H9 (cell line): ENCODE measurements at regions not wholly inside any gene's neighbourhood (a gene's known extent, or its start where the extent isn't known, plus 50 kb on each side); places are given as distances from the start of the nearest gene placed in this dataset.

Source experiments
- DNase-seq: peaks from one replicate; pipeline ENCODE4 v3.0.0-alpha.2; 2017
- H2AFZ ChIP-seq: one replicate; pipeline ENCODE4 v1.6.1; 2013; ENCODE audit warnings: mild to moderate bottlenecking, low read length, control low read depth, moderate library complexity
- H2AK5ac ChIP-seq: 2 replicates; pipeline ENCODE4 v1.6.1; 2013; ENCODE audit warnings: low read length, control low read depth, mixed read lengths; ENCODE audit not compliant: insufficient read length
- H2BK120ac ChIP-seq: one replicate; pipeline ENCODE4 v1.6.1; 2013; ENCODE audit warnings: low read depth, mild to moderate bottlenecking, low read length, control low read depth, inconsistent platforms; ENCODE audit not compliant: poor library complexity, severe bottlenecking
- H2BK12ac ChIP-seq: 2 replicates; pipeline ENCODE4 v1.6.1; 2013; ENCODE audit warnings: low read length, control low read depth, mixed read lengths, low read depth; ENCODE audit not compliant: insufficient read length
- H2BK15ac ChIP-seq: 2 replicates; pipeline ENCODE4 v1.6.1; 2013; ENCODE audit warnings: low read depth, low read length, control low read depth
- H2BK20ac ChIP-seq: one replicate; pipeline ENCODE4 v1.6.1; 2013; ENCODE audit warnings: low read depth, mild to moderate bottlenecking, low read length, control low read depth, inconsistent platforms; ENCODE audit not compliant: poor library complexity, severe bottlenecking
- H2BK5ac ChIP-seq: 2 replicates; pipeline ENCODE4 v1.6.1; 2013; ENCODE audit warnings: low read length, control low read depth, mixed read lengths; ENCODE audit not compliant: insufficient read length
- H3K14ac ChIP-seq: 2 replicates; pipeline ENCODE4 v1.6.1; 2013; ENCODE audit warnings: low read length, control low read depth; ENCODE audit not compliant: insufficient read depth
- H3K18ac ChIP-seq: 2 replicates; pipeline ENCODE4 v1.6.1; 2013; ENCODE audit warnings: low read depth, mild to moderate bottlenecking, mixed read lengths, low read length, control low read depth; ENCODE audit not compliant: insufficient read length
- H3K23ac ChIP-seq: 2 replicates; pipeline ENCODE4 v1.6.1; 2013; ENCODE audit warnings: low read length, control low read depth, mixed read lengths, low read depth; ENCODE audit not compliant: insufficient read length
- H3K23me2 ChIP-seq: 2 replicates; pipeline ENCODE4 v1.6.1; 2013; ENCODE audit warnings: low read depth, mild to moderate bottlenecking, mixed read lengths, low read length, control low read depth; ENCODE audit not compliant: insufficient read length, poor library complexity, severe bottlenecking
- H3K27ac ChIP-seq: 2 replicates; pipeline ENCODE4 v1.5.1; 2013; ENCODE audit warnings: low read length, control low read depth, mixed read lengths, low read depth; ENCODE audit not compliant: insufficient read length
- H3K27me3 ChIP-seq: 2 replicates; pipeline ENCODE4 v1.6.1; 2013; ENCODE audit warnings: low read length, control low read depth, inconsistent platforms; ENCODE audit not compliant: insufficient read depth
- H3K4ac ChIP-seq: 2 replicates; pipeline ENCODE4 v1.6.1; 2013; ENCODE audit warnings: low read depth, mild to moderate bottlenecking, control low read depth, inconsistent platforms, low read length, moderate library complexity
- H3K4me1 ChIP-seq: 2 replicates; pipeline ENCODE4 v1.6.1; 2013; ENCODE audit warnings: low read length, control low read depth, inconsistent platforms; ENCODE audit not compliant: insufficient read depth
- H3K4me2 ChIP-seq: 2 replicates; pipeline ENCODE4 v1.6.1; 2013; ENCODE audit warnings: low read length, control low read depth, mixed read lengths; ENCODE audit not compliant: insufficient read length, insufficient read depth
- H3K56ac ChIP-seq: 2 replicates; pipeline ENCODE4 v1.6.1; 2013; ENCODE audit warnings: low read depth, mild to moderate bottlenecking, mixed read lengths, low read length, control low read depth; ENCODE audit not compliant: insufficient read length
- H3K79me1 ChIP-seq: 2 replicates; pipeline ENCODE4 v1.6.1; 2013; ENCODE audit warnings: low read depth, mild to moderate bottlenecking, moderate library complexity, low read length, control low read depth, inconsistent platforms; ENCODE audit not compliant: insufficient read depth, poor library complexity, severe bottlenecking
- H3K79me2 ChIP-seq: 2 replicates; pipeline ENCODE4 v1.6.1; 2013; ENCODE audit warnings: low read length, control low read depth, inconsistent platforms; ENCODE audit not compliant: insufficient read depth
- H3K9ac ChIP-seq: 2 replicates; pipeline ENCODE4 v1.6.1; 2013; ENCODE audit warnings: low read length, control low read depth, mixed read lengths; ENCODE audit not compliant: insufficient read length; ENCODE audit errors: extremely low read depth
- H3K9me3 ChIP-seq: one replicate; pipeline ENCODE4 v1.6.1; 2013; ENCODE audit warnings: low read depth, low read length, inconsistent platforms; ENCODE audit not compliant: control insufficient read depth
- H3T11ph ChIP-seq: one replicate; pipeline ENCODE4 v1.6.1; 2013; ENCODE audit warnings: mild to moderate bottlenecking, low read length, control low read depth, inconsistent platforms
- H4K20me1 ChIP-seq: one replicate; pipeline ENCODE4 v1.6.1; 2013; ENCODE audit not compliant: control insufficient read depth, insufficient read length, insufficient read depth
- H4K5ac ChIP-seq: 2 replicates; pipeline ENCODE4 v1.6.1; 2013; ENCODE audit warnings: low read depth, mild to moderate bottlenecking, mixed read lengths, low read length, control low read depth; ENCODE audit not compliant: insufficient read length
- H4K8ac ChIP-seq: replicated peaks from 2 replicates; pipeline ENCODE4 v1.6.1; 2013; ENCODE audit warnings: low read length, control low read depth, mixed read lengths, low read depth; ENCODE audit not compliant: insufficient read length
- H4K91ac ChIP-seq: 2 replicates; pipeline ENCODE4 v1.6.1; 2013; ENCODE audit warnings: low read depth, mild to moderate bottlenecking, moderate library complexity, mixed read lengths, low read length, control low read depth; ENCODE audit not compliant: insufficient read length
- H3K27ac Mint-ChIP-seq, 3 experiments: 2 replicates in 2 of 3; 3 replicates in 1 of 3; pipeline ENCODE4 v1.8.0; 2020 to 2021; ENCODE audit warnings: mixed read lengths in 3 of 3, mild to moderate bottlenecking in 1 of 3, moderate library complexity in 1 of 3
- H3K27me3 Mint-ChIP-seq: 2 replicates; pipeline ENCODE4 v1.8.0; 2021; ENCODE audit warnings: low read depth, mild to moderate bottlenecking, moderate library complexity, mixed read lengths
- H3K36me3 Mint-ChIP-seq, 3 experiments: 2 replicates in 2 of 3; 3 replicates in 1 of 3; pipeline ENCODE4 v1.8.0; 2020 to 2021; ENCODE audit warnings: low read depth in 3 of 3, mixed read lengths in 3 of 3; ENCODE audit not compliant: insufficient read depth in 1 of 3
- H3K4me1 Mint-ChIP-seq, 2 experiments: 2 replicates each; pipeline ENCODE4 v1.8.0; 2020; ENCODE audit warnings: mixed read lengths in 2 of 2
- H3K4me3 Mint-ChIP-seq, 2 experiments: 2 replicates in 1 of 2; 3 replicates in 1 of 2; pipeline ENCODE4 v1.8.0; 2020 to 2021; ENCODE audit warnings: mild to moderate bottlenecking in 2 of 2, mixed read lengths in 2 of 2, moderate library complexity in 1 of 2
- H3K9me3 Mint-ChIP-seq, 2 experiments: 2 replicates in 1 of 2; 3 replicates in 1 of 2; pipeline ENCODE4 v1.8.0; 2020; ENCODE audit warnings: mild to moderate bottlenecking in 2 of 2, mixed read lengths in 2 of 2, moderate library complexity in 1 of 2
- CTCF ChIP-seq: fragments of 200-600 bp; sonication (generic); conservative IDR thresholded peaks from 3 replicates; pipeline ENCODE4 v1.8.0; 2021; ENCODE audit warnings: antibody characterized with exemption, mild to moderate bottlenecking
- WGBS: extraction: QIAGEN DNeasy Blood & Tissue Kit; methylation state at CpG from one replicate; pipeline ENCODE4 v1.1.7; 2013; ENCODE audit warnings: missing lambda C conversion rate, low lambda C conversion rate, mixed read lengths; ENCODE audit not compliant: insufficient read length; ENCODE audit errors: extremely low coverage; 5-methylcytosine and 5-hydroxymethylcytosine counted together

GRCh38 chr1:14242123-14242522 lies 356.4 kb upstream of the KAZN start:
- no peaks in the 10 kb centered on the region for H3K23me2 ChIP-seq
- no peak overlapping the region for H3K56ac ChIP-seq
- no peak overlapping the region for H3K9ac ChIP-seq
- H4K91ac ChIP-seq: no peak overlapping the region
- no peaks in the 10 kb centered on the region for H4K20me1 ChIP-seq
- no peak overlapping the region for H3K4me2 ChIP-seq
- no peak overlapping the region for H4K5ac ChIP-seq
- no peak overlapping the region for H2BK12ac ChIP-seq
- Mint-ChIP-seq H3K4me3 (no peak overlapping the region), H3K9me3 (no peaks in the 10 kb centered on the region; a peak in 1 of 5 replicates), H3K4me1 (peaks cover 6 to 8% of the 10 kb centered on the region in 2 experiments; a peak in 3 of 4 replicates), H3K27ac (no peak overlapping the region), H3K27me3 (no peaks in the 10 kb centered on the region; the same call in 1 of the 2 replicates), H3K36me3 (no peaks in the 10 kb centered on the region; a peak in 2 of 7 replicates)
- no CpG with 5 or more reads among the region's 3 CpGs for WGBS
- H3K18ac ChIP-seq: no peak overlapping the region
- no peaks in the 10 kb centered on the region for H3K9me3 ChIP-seq
- no peak overlapping the region for H2AK5ac ChIP-seq
- no peak overlapping the region for H2BK20ac ChIP-seq
- no peak overlapping the region for H3T11ph ChIP-seq
- H3K27ac ChIP-seq: no peak overlapping the region
- H2AFZ ChIP-seq: no peak overlapping the region
- no peak overlapping the region for H2BK15ac ChIP-seq
- no peak overlapping the region for H4K8ac ChIP-seq
- no peaks in the 10 kb centered on the region for H3K79me2 ChIP-seq
- no peak overlapping the region for H3K4ac ChIP-seq
- TF ChIP-seq CTCF: no peak
- DNase-seq: no peak
- no peak overlapping the region for H3K23ac ChIP-seq
- H2BK5ac ChIP-seq: no peak overlapping the region
- no peaks in the 10 kb centered on the region for H3K27me3 ChIP-seq
- no peak overlapping the region for H2BK120ac ChIP-seq
- H3K4me1 ChIP-seq: no peaks in the 10 kb centered on the region
- H3K14ac ChIP-seq: no peak overlapping the region
- no peaks in the 10 kb centered on the region for H3K79me1 ChIP-seq
